ENCODE measurements at regions not wholly inside any gene's neighbourhood (a gene's known extent, or its start where the extent isn't known, plus 50 kb on each side); places are given as distances from the start of the nearest gene placed in this dataset.
A peak's percentile ranks its signal among the peaks of the same experiment; 100 is the strongest.

- no peak for DNase-seq (ENCODE audit: low read depth in 4 of 4, low spot score in 2 of 4)
Measured at GRCh38 chr1:50358962-50359361, 64.3 kb downstream of the DMRTA2 start.

GRCh38 chr1:50357186-50357585, 66.1 kb downstream of the DMRTA2 start:
- no peak for DNase-seq (ENCODE audit: low read depth in 4 of 4, low spot score in 2 of 4)

GRCh38 chr1:50354813-50355212, 68.4 kb downstream of the DMRTA2 start:
- DNase-seq (ENCODE audit: low read depth in 4 of 4, low spot score in 2 of 4) = no peak

- DNase-seq (ENCODE audit: low read depth in 4 of 4, low spot score in 2 of 4) = no peak
Measured at GRCh38 chr1:50352428-50352827, 70.8 kb downstream of the DMRTA2 start.

- no peak for DNase-seq (ENCODE audit: low read depth in 4 of 4, low spot score in 2 of 4)
Measured at GRCh38 chr1:50350868-50351267, 72.4 kb downstream of the DMRTA2 start.

GRCh38 chr1:50350421-50350820, 72.8 kb downstream of the DMRTA2 start:
- no peak for DNase-seq (ENCODE audit: low read depth in 4 of 4, low spot score in 2 of 4)

GRCh38 chr1:50349242-50349565, 74.0 kb downstream of the DMRTA2 start:
- no peak for DNase-seq (ENCODE audit: low read depth in 4 of 4, low spot score in 2 of 4)

- DNase-seq (ENCODE audit: low read depth in 4 of 4, low spot score in 2 of 4) = peak in 2 of 4 donors; percentile 51 to 66
Measured at GRCh38 chr1:50348449-50349241, 74.6 kb downstream of the DMRTA2 start.

- DNase-seq (ENCODE audit: low read depth in 4 of 4, low spot score in 2 of 4) = no peak
Measured at GRCh38 chr1:50347933-50348332, 75.3 kb downstream of the DMRTA2 start.

GRCh38 chr1:50346621-50347020, 76.6 kb downstream of the DMRTA2 start:
- DNase-seq (ENCODE audit: low read depth in 4 of 4, low spot score in 2 of 4) = no peak

GRCh38 chr1:50343323-50343722, 79.9 kb downstream of the DMRTA2 start:
- no peak for DNase-seq (ENCODE audit: low read depth in 4 of 4, low spot score in 2 of 4)

GRCh38 chr1:50342525-50342924, 80.7 kb downstream of the DMRTA2 start:
- DNase-seq (ENCODE audit: low read depth in 4 of 4, low spot score in 2 of 4) = no peak

- no peak for DNase-seq (ENCODE audit: low read depth in 4 of 4, low spot score in 2 of 4)
Measured at GRCh38 chr1:50335036-50335435, 88.2 kb downstream of the DMRTA2 start.

- DNase-seq (ENCODE audit: low read depth in 4 of 4, low spot score in 2 of 4) = peak in 1 of 4 donors; percentile 14
Measured at GRCh38 chr1:50333595-50333974, 89.7 kb downstream of the DMRTA2 start.

GRCh38 chr1:50332941-50333594, 90.2 kb downstream of the DMRTA2 start:
- peak in 2 of 4 donors; percentile 35 to 50 for DNase-seq (ENCODE audit: low read depth in 4 of 4, low spot score in 2 of 4)

GRCh38 chr1:50329332-50329932, 93.8 kb downstream of the DMRTA2 start:
- DNase-seq (ENCODE audit: low read depth in 4 of 4, low spot score in 2 of 4) = no peak

- no peak for DNase-seq (ENCODE audit: low read depth in 4 of 4, low spot score in 2 of 4)
Measured at GRCh38 chr1:50328552-50328951, 94.7 kb downstream of the DMRTA2 start.

GRCh38 chr1:50326026-50326425, 97.2 kb downstream of the DMRTA2 start:
- DNase-seq (ENCODE audit: low read depth in 4 of 4, low spot score in 2 of 4) = no peak

- DNase-seq (ENCODE audit: low read depth in 4 of 4, low spot score in 2 of 4) = no peak
Measured at GRCh38 chr1:50322579-50322978, 100.7 kb downstream of the DMRTA2 start.

GRCh38 chr1:50318428-50318827, 104.8 kb downstream of the DMRTA2 start:
- no peak for DNase-seq (ENCODE audit: low read depth in 4 of 4, low spot score in 2 of 4)

- peak in 3 of 4 donors; percentile 58 to 78 (median 58) for DNase-seq (ENCODE audit: low read depth in 4 of 4, low spot score in 2 of 4)
Measured at GRCh38 chr1:50308878-50309277, 114.4 kb downstream of the DMRTA2 start.

- no peak for DNase-seq (ENCODE audit: low read depth in 4 of 4, low spot score in 2 of 4)
Measured at GRCh38 chr1:50305808-50306207, 117.4 kb downstream of the DMRTA2 start.

Data from left renal cortex interstitium (tissue), 4 donors.